H1 (cell line): ENCODE measurements at regions not wholly inside any gene's neighbourhood (a gene's known extent, or its start where the extent isn't known, plus 50 kb on each side); places are given as distances from the start of the nearest gene placed in this dataset.

Experiments
- CTCF ChIA-PET: fragments of 300-600 bp; sonication (Branson Sonifier 250); formaldehyde crosslinking; loops from one replicate; lab custom pipeline; 2021; ENCODE audit not compliant: partially characterized antibody; lab: Charles Lee
- POLR2A ChIA-PET: fragments of 300-600 bp; sonication (Branson Sonifier 250); formaldehyde crosslinking; loops from one replicate; lab custom pipeline; 2021; ENCODE audit warnings: inconsistent platforms; ENCODE audit not compliant: partially characterized antibody; lab: Charles Lee
- DNase-seq, 2 experiments: peaks; one replicate each; pipeline versions ENCODE4 v3.0.0 to v3.0.0-alpha.2; 2010 to 2022; ENCODE audit warnings: low spot score in 2 of 2, low read depth in 1 of 2, mixed read lengths in 1 of 2
- FAIRE-seq: peaks from 2 replicates; lab custom pipeline; 2011; peaks lifted over from hg19 to GRCh38; lab: Jason Lieb, UNC
- H2AFZ ChIP-seq: 2 replicates; pipeline ENCODE4 v1.8.1; 2012; ENCODE audit warnings: low read length, inconsistent platforms
- H2AK5ac ChIP-seq: 2 replicates; pipeline ENCODE4 v1.6.1; 2013; ENCODE audit warnings: low read depth, low read length
- H2BK120ac ChIP-seq: replicated peaks from 2 replicates; pipeline ENCODE3; 2013; ENCODE audit warnings: low read depth, low read length, inconsistent platforms
- H2BK12ac ChIP-seq: 2 replicates; pipeline ENCODE4 v1.6.1; 2013; ENCODE audit warnings: low read depth, low read length
- H2BK15ac ChIP-seq: 2 replicates; pipeline ENCODE4 v1.6.1; 2013; ENCODE audit warnings: low read length
- H2BK20ac ChIP-seq: 2 replicates; pipeline ENCODE4 v1.6.1; 2013; ENCODE audit warnings: low read length
- H2BK5ac ChIP-seq: 2 replicates; pipeline ENCODE4 v1.6.1; 2013; ENCODE audit warnings: low read depth, low read length
- H3K14ac ChIP-seq: 2 replicates; pipeline ENCODE4 v1.6.1; 2013; ENCODE audit warnings: inconsistent platforms; ENCODE audit not compliant: insufficient read length
- H3K18ac ChIP-seq: 2 replicates; pipeline ENCODE4 v1.6.1; 2013; ENCODE audit warnings: low read length; ENCODE audit errors: extremely low read depth
- H3K23ac ChIP-seq: 2 replicates; pipeline ENCODE4 v1.6.1; 2013; ENCODE audit warnings: inconsistent platforms; ENCODE audit not compliant: insufficient read length
- H3K23me2 ChIP-seq: 2 replicates; pipeline ENCODE4 v1.6.1; 2013; ENCODE audit warnings: low read depth, low read length
- H3K27ac ChIP-seq: 2 replicates; pipeline ENCODE4 v1.6.1; 2011; ENCODE audit warnings: low read depth, low read length, inconsistent platforms
- H3K27me3 ChIP-seq, 4 experiments: replicated peaks in 1 of 4; 1 replicate in 1 of 4; 2 replicates in 3 of 4; pipeline versions ENCODE4 v1.6.1 to v1.8.1; 2011 to 2013; ENCODE audit warnings: low read length in 3 of 4, mild to moderate bottlenecking in 3 of 4, inconsistent platforms in 2 of 4, mixed read lengths in 2 of 4, moderate library complexity in 1 of 4; ENCODE audit not compliant: control insufficient read depth in 3 of 4, insufficient read depth in 3 of 4; ENCODE audit errors: extremely low read depth in 1 of 4
- H3K36me3 ChIP-seq, 4 experiments: 2 replicates each; pipeline versions ENCODE4 v1.6.1 to v1.8.1; 2011 to 2013; ENCODE audit warnings: mild to moderate bottlenecking in 4 of 4, low read length in 3 of 4, moderate library complexity in 2 of 4, control low read depth in 1 of 4, inconsistent platforms in 1 of 4; ENCODE audit not compliant: insufficient read depth in 4 of 4, control insufficient read depth in 2 of 4
- H3K4ac ChIP-seq: replicated peaks from 2 replicates; pipeline ENCODE3; 2013; ENCODE audit warnings: low read length, low read depth, mixed read lengths, inconsistent platforms; ENCODE audit not compliant: insufficient read length
- H3K4me1 ChIP-seq, 4 experiments: replicated peaks in 1 of 4; 1 replicate in 1 of 4; 2 replicates in 3 of 4; pipeline versions ENCODE4 v1.6.1 to v1.8.1; 2011 to 2013; ENCODE audit warnings: low read length in 3 of 4, inconsistent platforms in 2 of 4, mixed read lengths in 1 of 4; ENCODE audit not compliant: insufficient read depth in 4 of 4, control insufficient read depth in 3 of 4
- H3K4me2 ChIP-seq, 2 experiments: 2 replicates each; pipeline versions ENCODE4 v1.6.1 to v1.8.1; 2011 to 2013; ENCODE audit warnings: low read depth in 2 of 2, low read length in 2 of 2, control low read depth in 1 of 2, inconsistent platforms in 1 of 2, mild to moderate bottlenecking in 1 of 2; ENCODE audit not compliant: insufficient read depth in 1 of 2
- H3K4me3 ChIP-seq, 4 experiments: fragments of 200-600, 300-600 bp in 1 of 4; sonication (generic), shearing (Covaris generic), sonication (Bioruptor Twin) in 1 of 4; 2 replicates each; pipeline versions ENCODE4 v1.5.1 to v1.8.1; 2011 to 2016; ENCODE audit warnings: low read length in 4 of 4, low read depth in 3 of 4, control low read depth in 2 of 4, inconsistent platforms in 2 of 4, mild to moderate bottlenecking in 2 of 4, mixed read lengths in 1 of 4, moderate library complexity in 1 of 4; ENCODE audit not compliant: insufficient read depth in 2 of 4; ENCODE audit errors: extremely low read depth in 1 of 4
- H3K56ac ChIP-seq: replicated peaks from 2 replicates; pipeline ENCODE3; 2013; ENCODE audit warnings: low read depth, mild to moderate bottlenecking, mixed read lengths, low read length, inconsistent platforms; ENCODE audit not compliant: insufficient read length
- H3K79me1 ChIP-seq: 2 replicates; pipeline ENCODE4 v1.6.1; 2013; ENCODE audit warnings: low read depth, low read length, control low read depth
- H3K79me2 ChIP-seq, 2 experiments: 2 replicates each; pipeline versions ENCODE4 v1.6.1 to v1.8.1; 2012 to 2013; ENCODE audit warnings: low read length in 2 of 2, mild to moderate bottlenecking in 2 of 2, inconsistent platforms in 1 of 2; ENCODE audit not compliant: insufficient read depth in 2 of 2, control insufficient read depth in 1 of 2
- H3K9ac ChIP-seq, 4 experiments: replicated peaks in 1 of 4; 1 replicate in 1 of 4; 2 replicates in 3 of 4; pipeline versions ENCODE4 v1.6.1 to v1.8.1; 2011 to 2013; ENCODE audit warnings: low read depth in 3 of 4, low read length in 3 of 4, control low read depth in 2 of 4, mild to moderate bottlenecking in 2 of 4, moderate library complexity in 2 of 4, inconsistent platforms in 1 of 4; ENCODE audit errors: extremely low read depth in 1 of 4
- H3K9me3 ChIP-seq, 2 experiments: 2 replicates each; pipeline versions ENCODE4 v1.6.1 to v1.8.1; 2012 to 2013; ENCODE audit warnings: mild to moderate bottlenecking in 2 of 2, moderate library complexity in 2 of 2, control low read depth in 1 of 2, inconsistent platforms in 1 of 2, low read depth in 1 of 2, low read length in 1 of 2, mixed read lengths in 1 of 2; ENCODE audit not compliant: insufficient read depth in 2 of 2
- H4K20me1 ChIP-seq, 2 experiments: replicated peaks in 1 of 2; 2 replicates each; pipeline versions ENCODE3 to v1.8.1; 2011 to 2013; ENCODE audit warnings: inconsistent platforms in 2 of 2, low read length in 2 of 2, mild to moderate bottlenecking in 1 of 2; ENCODE audit not compliant: insufficient read depth in 2 of 2, control insufficient read depth in 1 of 2
- H4K5ac ChIP-seq: 2 replicates; pipeline ENCODE4 v1.6.1; 2013; ENCODE audit warnings: low read length, low read depth, mixed read lengths, inconsistent platforms; ENCODE audit not compliant: insufficient read length
- H4K8ac ChIP-seq: 2 replicates; pipeline ENCODE4 v1.8.0; 2013; ENCODE audit warnings: mild to moderate bottlenecking, moderate library complexity, low read length, inconsistent platforms; ENCODE audit not compliant: insufficient read depth; ENCODE audit errors: extremely low read depth
- H4K91ac ChIP-seq: replicated peaks from 2 replicates; pipeline ENCODE3; 2013; ENCODE audit warnings: low read length, mixed read lengths, inconsistent platforms; ENCODE audit not compliant: insufficient read length
- ASH2L ChIP-seq: fragments of 200-600, 300-600 bp; sonication (generic); IDR thresholded peaks from one replicate; pipeline ENCODE4 v1.7.1; 2017; ENCODE audit warnings: low read length
- BCL11A ChIP-seq, 2 experiments: IDR thresholded peaks; one replicate each; pipeline ENCODE4 v1.6.1; 2011; ENCODE audit warnings: low read depth in 2 of 2, low read length in 2 of 2, mild to moderate bottlenecking in 2 of 2
- BRCA1 ChIP-seq: IDR thresholded peaks from 2 replicates; pipeline ENCODE4 v1.6.1; 2012; ENCODE audit warnings: low read depth, low read length, improper control_type of control experiment
- EP300 ChIP-seq, 2 experiments: IDR thresholded peaks; 1 replicate in 1 of 2; 2 replicates in 1 of 2; pipeline ENCODE4 v1.6.1; 2011 to 2012; ENCODE audit warnings: low read depth in 2 of 2, low read length in 2 of 2, mild to moderate bottlenecking in 2 of 2, borderline replicate concordance in 1 of 2, inconsistent platforms in 1 of 2, moderate library complexity in 1 of 2
- KDM1A ChIP-seq: fragments of 200-600, 300-600 bp; sonication (generic); IDR thresholded peaks from 2 replicates; pipeline ENCODE4 v1.7.1; 2016; ENCODE audit warnings: mild to moderate bottlenecking, low read length, borderline replicate concordance
- NANOG ChIP-seq: IDR thresholded peaks from 2 replicates; pipeline ENCODE4 v1.6.1; 2011; ENCODE audit warnings: low read length, low read depth, mild to moderate bottlenecking, inconsistent platforms; ENCODE audit not compliant: insufficient read depth, poor library complexity, severe bottlenecking
- NRF1 ChIP-seq: IDR thresholded peaks from 2 replicates; pipeline ENCODE4 v1.6.1; 2011; ENCODE audit warnings: mild to moderate bottlenecking, low read depth, low read length, improper control_type of control experiment
- RAD21 ChIP-seq, 2 experiments: IDR thresholded peaks in 1 of 2; conservative IDR thresholded peaks in 1 of 2; 2 replicates each; pipeline ENCODE4 v1.6.1; 2011; ENCODE audit warnings: low read depth in 2 of 2, low read length in 2 of 2, improper control_type of control experiment in 1 of 2, inconsistent platforms in 1 of 2, mild to moderate bottlenecking in 1 of 2, moderate library complexity in 1 of 2
- RFX5 ChIP-seq: IDR thresholded peaks from 2 replicates; pipeline ENCODE4 v1.6.1; 2011; ENCODE audit warnings: low read depth, low read length, improper control_type of control experiment, borderline replicate concordance
- SUZ12 ChIP-seq: fragments of 200-600 bp; sonication (generic); IDR thresholded peaks from 2 replicates; pipeline ENCODE4 v1.6.1; 2012; ENCODE audit warnings: mild to moderate bottlenecking, inconsistent platforms, low read length, moderate library complexity, mixed read lengths
- YY1 ChIP-seq: IDR thresholded peaks from 2 replicates; pipeline ENCODE4 v1.6.1; 2011; ENCODE audit warnings: low read depth, mild to moderate bottlenecking, low read length
- WGBS, 2 experiments: shearing (Covaris generic) in 1 of 2; methylation state at CpG; one replicate each; pipeline versions ENCODE4 v1.1.6 to v1.1.7; 2013 to 2015; ENCODE audit warnings: low lambda C conversion rate in 2 of 2, mixed read lengths in 2 of 2, inconsistent platforms in 1 of 2, low coverage in 1 of 2, missing lambda C conversion rate in 1 of 2; ENCODE audit not compliant: insufficient replicate concordance in 2 of 2, insufficient coverage in 1 of 2, insufficient read length in 1 of 2; ENCODE audit errors: extremely low coverage in 1 of 2, missing lambda C conversion rate in 1 of 2; 5-methylcytosine and 5-hydroxymethylcytosine counted together
- TF ChIP-seq, protein P1 (sequence below): IDR thresholded peaks from 2 replicates; pipeline ENCODE4 v1.6.1; 2012; ENCODE audit warnings: inconsistent platforms

DNA sequence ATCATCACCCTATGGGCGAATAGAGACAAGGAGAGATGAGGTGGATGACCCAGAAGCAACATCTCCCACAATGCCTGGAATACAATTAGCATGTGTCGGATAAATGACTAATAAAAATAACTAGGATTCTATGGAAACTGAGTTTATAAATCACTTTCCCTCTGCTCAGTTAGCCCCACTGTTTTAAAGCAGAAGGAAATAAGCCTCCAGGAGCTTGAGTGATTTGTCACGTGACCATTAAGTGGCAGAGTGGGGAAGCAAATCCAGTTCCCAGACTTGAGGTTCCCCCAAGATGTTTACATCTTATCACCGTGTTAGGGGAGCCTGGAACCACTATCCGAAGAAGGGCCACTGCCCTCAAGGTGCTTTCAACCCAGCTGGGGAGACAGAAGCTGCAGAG is 136.5 kb upstream of the CCND2 start:
- no peak overlapping the region for H3K27ac ChIP-seq

More for the DNA sequence above, 136.5 kb upstream of the CCND2 start:
- Histone ChIP-seq H3K9ac (no peak overlapping the region), H3K4me2 (no peak overlapping the region), H3K27me3 (no peaks in the 10 kb centered on the region), H4K20me1 (no peaks in the 10 kb centered on the region), H2BK120ac (no peak overlapping the region), H2BK12ac (peak overlapping the region; percentile 100; the same call in 1 of the 2 replicates), H2BK20ac (0 out of 2 replicates have a peak overlapping the region, but pooled peaks have one; percentile 53), H4K5ac (no peak overlapping the region), H3K36me3 (no peaks in the 10 kb centered on the region), H2AK5ac (no peak overlapping the region), H3K4me1 (peaks cover 11 to 36% (median 19%) of the 10 kb centered on the region in 4 experiments), H3K79me2 (no peaks in the 10 kb centered on the region), H2BK5ac (peak overlapping the region; percentile 38; the same call in 1 of the 2 replicates), H3K14ac (no peak overlapping the region), H2AFZ (no peak overlapping the region), H3K79me1 (no peaks in the 10 kb centered on the region), H2BK15ac (no peak overlapping the region), H3K18ac (0 out of 2 replicates have a peak overlapping the region, but pooled peaks have one; percentile 48), H3K9me3 (no peaks in the 10 kb centered on the region)
- 81% methylated on average over 5 of the region's 5 CpGs; no CpG with 5 or more reads in 1 of the 2 experiments for WGBS, 2 experiments
- POLR2A ChIA-PET: interaction anchor here (1.2 to 5.8 kb wide), 5 partner anchors 16 to 140 kb away, joined by 3 to 41 read pairs (median 9); partner anchors contain the start of gene CCND2
- CTCF ChIA-PET: interaction anchor here (0.9 to 5.5 kb wide), 9 partner anchors 17 to 251 kb away, joined by 3 to 34 read pairs (median 4); no protein-coding TSS in a partner anchor
- no peak for TF ChIP-seq EP300 (IDR thresholded peaks at IDR 0.05; ENCODE audit: borderline replicate concordance in 1 of 2, low read depth in 2 of 2, low read length in 2 of 2)
- no peak for TF ChIP-seq YY1
- no peak for TF ChIP-seq SUZ12
- no peak for TF ChIP-seq NRF1
- no peak for TF ChIP-seq BRCA1
- TF ChIP-seq, protein P1, sequence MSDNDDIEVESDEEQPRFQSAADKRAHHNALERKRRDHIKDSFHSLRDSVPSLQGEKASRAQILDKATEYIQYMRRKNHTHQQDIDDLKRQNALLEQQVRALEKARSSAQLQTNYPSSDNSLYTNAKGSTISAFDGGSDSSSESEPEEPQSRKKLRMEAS: no peak
- TF ChIP-seq BCL11A (IDR thresholded peaks at IDR 0.05; ENCODE audit: low read depth in 2 of 2, low read length in 2 of 2): no peak
- no peak for TF ChIP-seq RFX5
- TF ChIP-seq KDM1A: no peak
- no peak for TF ChIP-seq NANOG
- no peak for TF ChIP-seq ASH2L
- no peak for TF ChIP-seq RAD21 (IDR thresholded peaks at IDR 0.05 in 1 of 2, conservative IDR thresholded peaks at IDR 0.05 in 1 of 2; ENCODE audit: low read depth in 2 of 2, low read length in 2 of 2)
- TF ChIP-seq, all 59 proteins: peak for 0
- H3K4ac ChIP-seq: no peak overlapping the region
- FAIRE-seq (no peak), DNase-seq (no peak)
- H3K23ac ChIP-seq: no peak overlapping the region
- no peak overlapping the region for H4K8ac ChIP-seq
- peaks cover 6% of the 10 kb centered on the region; the same call in 1 of the 2 replicates for H3K23me2 ChIP-seq
- no peak overlapping the region for H4K91ac ChIP-seq
- no peak overlapping the region for H3K4me3 ChIP-seq
- H3K56ac ChIP-seq: no peak overlapping the region
